HG03354 (cell line): ENCODE measurements at regions not wholly inside any gene's neighbourhood (a gene's known extent, or its start where the extent isn't known, plus 50 kb on each side); places are given as distances from the start of the nearest gene placed in this dataset.

Experiments
- ATAC-seq: cut with Tn5 transposase; IDR thresholded peaks from one replicate; pipeline ENCODE4 v1.9.1; 2021; ENCODE audit warnings: mild to moderate bottlenecking; ENCODE audit not compliant: unreplicated experiment, poor library complexity, severe bottlenecking

DNA sequence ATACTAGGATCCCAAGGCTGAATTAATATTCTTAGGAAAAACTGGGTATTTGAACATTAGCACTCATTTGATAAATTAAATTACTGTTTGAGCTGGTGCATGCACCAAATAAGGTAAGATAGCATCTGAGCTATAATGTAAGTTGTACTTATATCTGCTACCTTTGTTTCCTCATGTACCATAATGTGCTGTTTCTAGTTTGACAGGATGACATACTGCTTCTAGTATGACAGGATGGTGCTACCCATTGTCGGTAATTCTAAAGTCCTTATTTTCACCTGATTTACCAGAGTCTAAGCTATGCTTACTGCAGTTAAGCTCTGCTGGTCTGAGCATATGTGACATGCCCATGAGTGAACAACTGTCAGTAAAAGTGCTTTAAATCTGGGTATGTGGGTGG lies 1017.5 kb upstream of the IGFBP7 start:
- no peak for ATAC-seq

DNA sequence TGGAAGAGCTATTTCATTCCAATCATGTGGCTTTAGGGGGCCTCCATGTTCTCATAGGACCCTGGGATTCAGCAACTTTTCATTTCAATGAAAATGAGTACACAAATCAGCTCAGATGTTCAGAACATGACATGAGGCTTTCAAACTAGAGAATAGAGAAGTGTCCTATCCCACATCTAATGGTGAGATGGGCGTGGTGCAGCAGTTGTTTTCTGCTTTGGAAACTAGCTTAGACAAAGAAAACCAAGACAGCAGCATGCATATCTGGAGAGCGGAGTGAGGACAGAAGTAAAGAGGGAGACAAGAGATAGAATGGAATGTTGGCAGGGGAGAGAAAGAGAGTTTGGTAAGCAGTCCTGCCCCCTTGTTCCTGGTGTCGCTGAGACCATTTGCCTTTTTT lies 1009.1 kb upstream of the IGFBP7 start:
- no peak for ATAC-seq

- ATAC-seq: no peak
Measured at GRCh38 chr4:58113126-58113525, 1002.9 kb upstream of the IGFBP7 start.

- no peak for ATAC-seq
Measured at GRCh38 chr4:58111818-58112217, 1001.6 kb upstream of the IGFBP7 start.

DNA sequence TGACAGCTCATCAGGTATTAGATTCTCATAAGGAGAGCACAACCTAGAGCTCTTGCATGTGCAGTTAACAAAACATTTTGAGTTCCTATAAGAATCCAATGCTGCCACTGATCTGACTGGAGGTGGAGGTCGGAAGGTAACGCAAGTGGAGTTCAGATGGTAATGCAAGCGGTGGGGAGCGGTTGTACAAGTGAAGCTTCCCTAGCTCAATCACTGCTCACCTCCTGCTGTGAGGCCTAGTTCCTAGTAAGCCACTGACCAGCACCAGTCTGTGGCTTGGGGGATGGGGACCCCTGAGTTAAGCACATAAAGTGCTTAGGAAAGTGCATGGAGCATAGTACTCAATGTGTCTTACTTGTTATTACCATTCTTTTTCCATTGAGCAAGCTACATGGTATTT lies 983.2 kb upstream of the IGFBP7 start:
- ATAC-seq: no peak

GRCh38 chr4:58090539-58090938 lies 980.4 kb upstream of the IGFBP7 start:
- ATAC-seq: no peak

GRCh38 chr4:58081356-58081755 lies 971.2 kb upstream of the IGFBP7 start:
- no peak for ATAC-seq

DNA sequence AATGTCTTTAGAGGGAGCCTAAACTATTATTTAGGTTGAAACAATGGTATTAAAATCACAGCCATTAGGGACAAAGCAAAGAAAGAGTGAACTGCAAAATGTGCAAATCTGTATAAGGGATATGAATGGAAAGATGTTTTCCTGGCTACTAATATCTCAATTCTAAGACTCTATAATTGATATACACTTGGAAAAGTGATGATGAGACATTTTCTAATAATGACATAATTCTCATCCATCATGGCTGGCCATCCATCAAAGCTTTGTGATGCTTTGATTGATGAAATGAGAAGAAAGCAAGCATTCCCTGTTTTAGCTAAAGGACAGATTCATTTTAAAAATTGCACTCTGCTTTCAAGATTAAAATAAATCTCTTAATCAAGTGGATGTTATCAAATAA lies 965.5 kb upstream of the IGFBP7 start:
- ATAC-seq: no peak

DNA sequence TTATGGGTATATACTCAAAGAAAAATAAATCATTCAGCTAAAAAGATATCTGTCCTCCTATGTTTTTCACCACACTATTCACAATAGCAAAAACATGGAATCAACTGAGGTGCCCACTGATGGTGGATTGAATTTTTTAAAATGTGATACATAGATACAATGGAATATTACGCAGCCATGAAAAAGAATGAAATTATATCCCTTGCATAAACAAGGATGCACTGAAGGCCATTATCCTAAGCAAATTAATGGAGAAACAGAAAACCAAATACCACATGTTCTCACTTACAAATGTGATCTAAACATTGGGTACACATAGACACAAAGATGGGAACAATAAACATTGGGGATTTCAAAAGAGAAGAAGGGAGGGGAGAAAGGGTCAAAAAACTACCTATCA lies 964.2 kb upstream of the IGFBP7 start:
- no peak for ATAC-seq

- no peak for ATAC-seq
Measured at GRCh38 chr4:58070726-58071125, 960.5 kb upstream of the IGFBP7 start.

DNA sequence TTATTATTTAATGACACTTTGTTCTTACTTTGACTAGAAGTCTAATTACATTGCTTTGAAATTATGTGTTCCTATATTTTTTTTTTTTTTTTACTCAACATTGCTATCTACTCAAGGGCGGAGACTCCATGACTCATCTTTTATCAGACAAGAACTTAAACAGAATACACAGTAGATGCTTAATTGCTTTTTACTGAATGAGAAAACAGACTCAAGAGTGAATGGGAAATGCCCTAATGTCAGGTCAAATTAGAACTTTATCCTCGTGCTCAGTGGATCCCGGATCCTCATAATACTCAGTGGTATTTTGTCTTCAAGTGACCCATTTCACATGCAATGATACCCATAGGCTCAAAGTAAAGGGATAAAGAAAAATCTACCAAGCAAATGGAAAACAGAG lies 954.5 kb upstream of the IGFBP7 start:
- no peak for ATAC-seq

GRCh38 chr4:58063404-58064160 lies 953.4 kb upstream of the IGFBP7 start:
- ATAC-seq: no peak

- ATAC-seq: no peak
Measured at GRCh38 chr4:58061967-58062366, 951.8 kb upstream of the IGFBP7 start.

DNA sequence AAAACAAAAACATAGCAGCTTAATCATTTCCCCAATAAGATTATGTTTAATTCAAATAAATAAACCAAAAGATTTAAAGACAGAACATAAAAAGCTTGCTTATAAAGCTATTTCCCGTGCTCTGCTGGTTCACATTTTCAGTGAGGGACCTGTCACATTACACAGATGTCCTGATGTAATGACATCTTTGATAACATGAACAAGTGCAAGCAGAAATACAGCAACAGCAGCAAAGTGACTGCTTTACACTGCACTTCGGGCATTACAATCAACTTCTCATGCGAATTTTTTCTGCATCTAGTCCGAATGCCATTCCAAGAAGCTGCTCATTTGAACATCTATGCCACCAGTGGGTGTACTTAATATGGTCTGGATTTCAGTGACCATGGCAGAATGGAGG lies 940.3 kb upstream of the IGFBP7 start:
- no peak for ATAC-seq

GRCh38 chr4:58048491-58048890 lies 938.3 kb upstream of the IGFBP7 start:
- no peak for ATAC-seq

DNA sequence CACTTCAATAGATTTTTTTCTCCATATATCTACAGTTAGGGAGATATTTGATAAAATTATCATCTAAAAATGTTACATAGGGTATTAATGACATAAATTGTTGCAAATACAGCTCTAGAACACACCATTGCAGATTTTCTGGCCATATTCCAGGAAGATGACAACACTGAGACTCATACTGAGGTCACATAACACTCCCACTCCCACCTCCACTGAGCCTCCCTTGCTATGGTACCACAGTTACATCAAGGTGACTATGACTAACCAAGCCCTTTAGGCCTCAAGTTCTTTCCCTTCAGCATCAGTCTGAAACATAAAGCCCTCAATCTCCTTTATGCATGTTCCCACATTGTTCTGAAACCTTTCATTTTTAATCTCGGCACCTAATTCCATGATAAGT lies 932.0 kb upstream of the IGFBP7 start:
- no peak for ATAC-seq

GRCh38 chr4:57993944-57994343 lies 883.8 kb upstream of the IGFBP7 start:
- ATAC-seq: no peak

DNA sequence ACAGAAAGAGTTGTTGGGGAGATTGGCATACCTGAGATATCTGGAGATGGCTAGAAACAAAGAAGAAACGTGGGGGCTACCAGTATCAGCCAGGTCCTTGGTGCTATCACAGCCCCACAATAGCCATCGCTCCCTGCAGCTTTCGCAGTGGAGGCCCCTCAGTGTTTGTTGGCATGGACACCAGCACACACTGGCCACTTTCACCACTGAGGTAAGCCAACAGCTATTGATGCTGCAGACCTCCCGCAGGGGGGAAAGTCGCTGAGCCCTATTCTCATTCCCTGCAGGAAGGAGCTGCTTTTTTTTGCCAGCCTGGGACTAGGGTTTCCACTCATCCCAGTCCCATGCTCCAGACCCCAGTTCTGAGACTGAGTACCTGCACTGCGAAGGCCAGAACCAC lies 879.2 kb upstream of the IGFBP7 start:
- ATAC-seq: no peak

GRCh38 chr4:57985161-57985560 lies 875.0 kb upstream of the IGFBP7 start:
- no peak for ATAC-seq

DNA sequence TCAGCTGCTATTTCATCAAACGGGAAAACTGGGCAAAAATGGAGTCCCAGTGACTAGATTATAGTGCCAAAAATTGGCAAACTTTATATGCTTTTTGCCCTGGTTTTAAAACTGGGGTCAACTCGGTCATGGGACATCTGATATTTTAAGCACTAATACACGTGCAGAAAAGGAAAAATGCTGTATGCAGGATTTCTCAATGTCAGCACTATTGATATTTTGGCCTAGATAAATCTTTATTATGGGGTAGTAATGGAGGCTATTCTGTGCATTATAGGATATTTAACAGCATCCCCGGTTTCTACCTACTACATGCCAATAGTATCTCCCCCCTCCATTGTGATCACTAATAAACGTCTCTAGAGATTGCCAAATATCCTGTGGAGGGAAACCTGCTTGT lies 870.9 kb upstream of the IGFBP7 start:
- ATAC-seq: no peak

DNA sequence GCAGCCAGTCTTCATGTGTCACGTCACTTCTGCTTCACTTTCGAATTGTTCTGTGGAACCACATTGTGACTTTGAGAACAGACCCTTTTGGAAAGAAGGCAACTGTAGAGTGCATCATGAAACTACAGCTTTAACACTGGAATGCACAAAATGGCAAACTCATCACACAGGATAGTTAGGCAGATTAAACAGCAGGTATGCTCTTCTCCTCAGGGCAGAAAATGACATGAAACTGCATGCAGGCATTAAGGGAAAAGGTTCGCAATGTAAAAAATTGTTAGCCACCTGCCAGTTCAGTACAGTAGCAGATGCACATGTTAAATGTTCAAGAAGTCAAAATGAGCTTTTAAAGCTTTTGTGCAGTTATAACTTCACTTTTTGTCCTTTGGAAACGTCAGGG lies 864.6 kb upstream of the IGFBP7 start:
- ATAC-seq: no peak

DNA sequence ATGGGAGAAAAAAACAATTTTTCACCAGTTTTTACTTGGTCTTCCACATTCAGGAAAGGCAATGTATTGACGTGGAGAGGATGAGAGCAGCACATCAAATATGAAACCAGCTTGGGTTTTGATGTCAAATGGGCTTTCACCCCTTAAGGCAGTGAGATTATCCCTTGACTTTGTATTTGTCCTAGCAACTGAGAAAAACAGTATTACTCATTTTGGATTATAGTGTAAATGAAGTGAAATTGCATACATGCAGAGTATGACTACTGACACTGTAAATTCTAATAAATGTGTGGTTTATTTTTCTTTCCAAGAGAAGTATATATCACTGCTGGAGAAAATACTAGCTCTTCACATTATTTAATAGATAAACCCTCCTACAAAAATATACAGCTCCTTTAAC lies 863.6 kb upstream of the IGFBP7 start:
- no peak for ATAC-seq
